HUDEP-2 (cell line): ENCODE measurements at regions not wholly inside any gene's neighbourhood (a gene's known extent, or its start where the extent isn't known, plus 50 kb on each side); places are given as distances from the start of the nearest gene placed in this dataset.

Source experiments
- DNase-seq, 76 experiments: peaks; one replicate each; lab custom pipeline; 2025; ENCODE audit not compliant: unreplicated experiment in 76 of 76; lab: John Stamatoyannopoulos, UW

GRCh38 chr5:104186510-104186909 is 623.9 kb upstream of the NUDT12 start:
- no peak for DNase-seq

DNA sequence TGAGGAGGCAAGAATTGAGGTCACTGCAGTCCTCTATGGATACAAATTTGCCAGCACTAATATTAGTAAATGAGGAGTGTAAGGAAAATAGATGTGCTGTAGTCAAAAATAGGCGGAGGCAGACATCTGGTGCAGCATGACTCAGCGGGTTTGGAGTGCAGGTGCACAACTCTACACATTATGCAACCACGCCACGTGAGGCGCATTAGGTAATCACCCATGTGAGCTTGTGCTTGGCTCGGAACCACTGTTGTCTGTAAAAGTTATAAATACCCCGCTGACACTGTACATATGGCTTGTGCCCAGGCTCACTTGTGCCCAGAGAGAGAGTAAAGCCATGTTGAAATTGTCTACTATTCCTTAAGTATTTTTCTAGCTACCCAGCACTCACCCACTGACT is 623.5 kb upstream of the NUDT12 start:
- DNase-seq, result no peak

GRCh38 chr5:104184264-104184663 is 621.7 kb upstream of the NUDT12 start:
- DNase-seq, result no peak

- peak in 67 of 76 experiments; percentile 0 to 82 (median 37) for DNase-seq
These were observed 616.4 kb upstream of the NUDT12 start for GRCh38 chr5:104178829-104179456.

DNA sequence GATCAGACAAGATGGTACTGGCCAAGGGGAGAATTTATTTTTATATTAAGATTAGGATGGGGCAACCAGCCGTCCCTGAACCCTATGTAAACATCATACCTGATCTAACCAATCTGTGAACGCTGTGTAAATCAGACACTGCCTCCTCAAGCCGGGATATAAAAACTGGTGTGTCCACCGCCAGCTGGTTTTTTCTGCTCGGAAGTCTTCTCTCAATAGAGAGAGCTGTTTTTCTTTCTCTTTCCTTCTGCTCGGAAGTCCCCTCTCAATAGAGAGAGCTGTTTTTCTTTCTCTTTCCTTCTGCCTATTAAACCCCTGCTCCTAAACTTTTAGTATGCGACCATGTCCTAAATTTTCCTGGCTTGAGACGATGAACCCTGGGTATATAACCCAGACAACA is 615.5 kb upstream of the NUDT12 start:
- DNase-seq, result no peak

DNA sequence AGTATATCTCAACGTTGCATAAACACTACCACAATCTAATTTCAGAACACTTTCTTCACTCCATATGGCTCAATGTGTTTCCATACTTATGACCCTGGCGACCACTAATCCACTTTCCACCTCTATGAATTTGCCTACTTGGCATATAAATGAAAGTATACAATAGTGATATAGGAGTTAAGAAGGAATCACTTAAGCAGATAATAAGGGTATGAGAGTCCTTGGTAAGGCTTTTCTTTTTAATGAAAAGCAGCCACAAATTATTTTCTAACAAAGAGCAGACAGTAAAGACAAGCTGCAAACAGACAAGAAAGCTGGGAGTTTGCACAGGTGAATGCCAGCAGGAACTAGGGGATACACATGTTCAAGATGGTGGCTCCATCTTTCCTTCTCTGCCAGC is 615.1 kb upstream of the NUDT12 start:
- no peak for DNase-seq

DNA sequence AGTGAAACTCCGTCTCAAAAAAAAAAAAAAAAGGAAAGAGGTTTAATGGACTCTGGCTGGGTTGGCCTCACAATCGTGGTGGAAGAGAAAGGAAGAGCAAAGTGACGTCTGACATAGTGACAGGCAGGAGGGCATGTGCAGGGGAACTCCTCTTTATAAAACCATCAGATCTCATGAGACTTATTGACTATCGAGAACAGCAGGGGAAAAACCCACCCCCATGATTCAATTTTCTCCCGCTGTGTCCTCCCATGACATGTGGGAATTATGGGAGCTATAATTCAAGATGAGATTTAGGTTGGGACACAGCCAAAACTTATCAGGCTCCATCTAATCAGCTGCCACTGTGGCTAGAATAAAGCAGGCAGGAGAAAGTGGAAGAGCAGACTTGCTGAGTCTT is 610.4 kb upstream of the NUDT12 start:
- DNase-seq, result no peak

DNA sequence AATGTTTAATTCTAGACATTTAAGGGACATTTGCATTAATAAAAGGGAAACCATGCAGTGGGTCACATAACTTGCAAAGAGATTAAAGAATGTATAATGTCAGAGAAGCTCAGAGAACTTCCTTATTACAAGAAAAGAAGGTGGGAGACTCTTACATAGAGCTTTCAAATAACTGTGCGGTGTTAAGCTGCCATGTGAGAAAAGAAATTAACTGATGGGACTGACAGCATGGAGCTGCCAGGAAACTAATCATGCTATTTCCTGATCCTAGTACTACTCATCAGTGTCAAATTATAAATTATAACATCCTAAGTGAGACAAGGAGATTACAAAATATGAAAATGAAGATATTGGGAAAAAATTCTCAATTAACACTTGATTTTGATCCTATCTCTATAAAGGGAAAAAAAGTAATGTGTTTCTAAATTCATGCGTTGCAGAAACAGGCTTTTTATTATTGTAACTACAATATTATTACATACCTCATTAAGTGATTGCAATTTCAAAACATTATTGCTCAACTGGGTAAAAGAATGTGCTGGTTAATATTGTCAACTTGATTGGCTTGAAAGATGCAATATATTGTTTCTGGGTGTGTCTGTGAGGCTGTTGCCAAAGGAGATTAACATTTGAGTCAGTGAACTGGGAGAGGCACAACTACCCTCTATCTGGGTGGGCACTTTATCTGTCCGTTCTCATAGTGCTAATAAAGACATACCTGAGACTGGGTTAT is 609.5 kb upstream of the NUDT12 start:
- no peak for DNase-seq

DNA sequence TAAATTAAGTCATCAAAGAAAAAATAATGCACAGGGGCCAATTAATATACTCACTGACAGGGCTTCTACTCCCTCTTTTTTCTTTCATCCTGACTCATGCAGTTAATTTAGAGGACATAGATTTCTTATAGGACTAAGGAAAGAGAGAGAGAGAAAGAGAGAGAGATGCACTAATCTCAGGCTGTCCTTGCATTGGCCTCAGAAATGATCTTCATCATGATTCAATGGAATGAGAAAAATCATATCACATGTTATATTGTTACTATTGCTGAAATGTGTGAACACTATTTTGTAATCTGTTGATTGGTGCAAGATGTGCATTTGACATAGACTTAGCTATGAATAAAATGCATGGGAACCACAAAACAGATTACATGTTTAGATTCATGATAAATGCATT is 608.3 kb upstream of the NUDT12 start:
- DNase-seq, result no peak

GRCh38 chr5:104146652-104147051 is 584.1 kb upstream of the NUDT12 start:
- no peak for DNase-seq

DNA sequence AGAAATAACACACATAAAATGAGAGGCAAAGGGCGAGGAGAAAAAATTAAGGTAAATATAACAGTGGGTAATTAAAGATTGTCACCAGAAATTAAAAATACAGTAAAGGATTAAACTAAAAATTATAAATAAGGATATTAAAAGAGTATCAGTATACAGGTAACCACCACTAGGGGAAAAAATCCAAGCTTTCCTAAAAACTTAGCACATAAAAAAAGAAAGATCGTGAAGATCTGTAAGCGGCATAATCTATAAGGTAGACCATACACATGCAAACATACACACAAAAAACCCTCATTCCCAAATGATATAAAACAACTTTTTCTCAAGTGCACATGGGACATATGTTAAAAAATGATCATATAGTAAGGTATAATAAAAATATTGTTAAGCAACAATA is 577.3 kb upstream of the NUDT12 start:
- no peak for DNase-seq

DNA sequence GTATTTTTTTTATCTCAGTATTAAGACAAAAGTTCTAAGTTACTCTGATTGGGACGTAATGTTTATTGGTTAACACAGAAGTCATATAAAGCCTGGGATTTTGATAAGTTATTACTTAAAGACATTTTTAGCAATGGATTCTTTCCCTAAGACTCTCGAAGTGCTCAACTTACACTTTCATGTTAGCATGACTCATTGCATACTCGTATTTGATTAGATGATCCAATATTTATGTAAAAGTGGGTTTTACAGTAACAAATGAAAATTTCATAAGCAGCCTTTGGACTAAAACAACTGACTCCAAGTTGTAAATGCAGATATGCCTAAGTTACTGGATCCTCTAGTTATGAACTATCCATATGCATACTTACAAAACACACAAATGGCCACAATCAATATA is 567.7 kb upstream of the NUDT12 start:
- no peak for DNase-seq

- no peak for DNase-seq
These were observed 565.8 kb upstream of the NUDT12 start for GRCh38 chr5:104128348-104128747.

DNA sequence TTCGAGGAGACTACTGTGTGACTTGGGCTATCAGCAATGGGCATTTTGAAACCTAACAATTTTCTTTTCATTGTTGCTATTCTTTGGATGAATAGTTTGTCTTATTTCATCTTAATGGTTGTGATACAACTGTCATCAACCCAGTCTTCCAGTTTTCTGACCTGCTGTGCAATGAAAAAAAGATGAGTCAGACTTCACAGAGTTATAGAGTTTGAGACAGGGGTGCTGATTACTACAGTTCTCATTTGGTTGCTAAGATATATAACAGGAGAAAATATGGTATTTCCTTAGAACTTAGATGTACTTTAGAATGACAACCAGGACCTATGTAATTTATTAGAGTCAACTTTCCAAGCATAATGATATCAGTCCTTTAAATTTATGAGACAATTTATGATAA is 564.4 kb upstream of the NUDT12 start:
- no peak for DNase-seq

- DNase-seq, result no peak
These were observed 556.9 kb upstream of the NUDT12 start for GRCh38 chr5:104119529-104119928.

DNA sequence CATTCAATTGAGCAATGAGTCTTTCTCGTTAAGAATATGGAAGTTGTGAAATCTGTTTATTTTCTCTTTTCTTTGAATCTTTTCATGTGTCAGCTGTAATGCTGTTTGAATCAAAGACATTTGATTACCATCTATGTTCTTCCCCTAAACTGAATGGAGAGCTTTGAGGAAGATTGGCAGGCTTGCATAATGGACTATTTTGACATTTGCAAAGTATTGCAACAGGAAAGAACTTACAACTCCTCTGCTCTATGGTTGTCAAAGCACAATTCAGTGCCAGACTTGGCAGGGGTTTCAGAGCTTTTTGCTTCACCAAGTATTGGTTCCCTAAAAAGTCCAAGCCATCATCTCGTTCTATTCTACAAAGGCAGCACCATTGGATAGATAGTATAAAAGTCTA is 549.0 kb upstream of the NUDT12 start:
- DNase-seq, result no peak

- DNase-seq, result no peak
These were observed 533.9 kb upstream of the NUDT12 start for GRCh38 chr5:104096451-104096850.

DNA sequence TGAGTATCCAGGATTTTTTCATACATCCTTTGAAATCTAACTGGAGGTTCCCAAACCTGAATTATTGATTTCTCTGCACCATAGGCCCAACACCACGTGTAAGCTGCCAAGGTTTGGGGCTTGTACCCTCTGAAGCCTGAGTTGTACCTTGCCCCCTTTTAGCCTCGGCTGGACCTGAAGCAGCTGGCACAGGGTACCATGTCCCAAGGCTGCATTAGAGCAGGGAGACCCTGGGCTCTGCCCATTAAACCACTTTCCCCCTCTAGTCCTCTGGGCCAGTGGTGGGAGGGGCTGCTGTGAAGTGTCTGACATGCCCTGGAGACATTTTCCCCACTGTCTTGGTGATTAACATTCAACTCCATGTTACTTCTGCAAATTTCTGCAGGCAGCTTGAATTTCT is 532.9 kb upstream of the NUDT12 start:
- no peak for DNase-seq

- no peak for DNase-seq
These were observed 526.5 kb upstream of the NUDT12 start for GRCh38 chr5:104088876-104089778.

GRCh38 chr5:104084896-104085295 is 522.3 kb upstream of the NUDT12 start:
- no peak for DNase-seq

DNA sequence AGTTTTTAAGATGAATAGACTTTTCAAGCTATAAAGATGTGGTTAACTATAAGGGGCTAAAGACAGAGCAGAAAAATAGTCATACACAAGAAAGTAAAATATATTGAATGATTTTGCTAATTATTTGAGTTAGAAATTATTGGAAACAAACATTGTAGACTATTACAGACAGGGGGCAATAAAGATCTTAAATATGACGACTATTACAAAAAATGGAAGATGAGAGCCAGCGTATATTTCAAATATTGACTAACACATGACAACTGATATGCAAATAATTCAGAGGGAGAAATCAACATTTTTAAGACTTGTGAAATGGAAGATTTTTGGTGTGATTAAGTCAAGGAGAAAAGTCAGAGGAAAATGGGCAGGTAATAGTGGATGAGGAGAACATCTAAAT is 520.2 kb upstream of the NUDT12 start:
- no peak for DNase-seq

GRCh38 chr5:104081232-104081631 is 518.6 kb upstream of the NUDT12 start:
- no peak for DNase-seq
